HG03354 (cell line): ENCODE measurements at regions not wholly inside any gene's neighbourhood (a gene's known extent, or its start where the extent isn't known, plus 50 kb on each side); places are given as distances from the start of the nearest gene placed in this dataset.

Experiments used
- ATAC-seq: cut with Tn5 transposase; IDR thresholded peaks from one replicate; pipeline ENCODE4 v1.9.1; 2021; ENCODE audit warnings: mild to moderate bottlenecking; ENCODE audit not compliant: unreplicated experiment, poor library complexity, severe bottlenecking

DNA sequence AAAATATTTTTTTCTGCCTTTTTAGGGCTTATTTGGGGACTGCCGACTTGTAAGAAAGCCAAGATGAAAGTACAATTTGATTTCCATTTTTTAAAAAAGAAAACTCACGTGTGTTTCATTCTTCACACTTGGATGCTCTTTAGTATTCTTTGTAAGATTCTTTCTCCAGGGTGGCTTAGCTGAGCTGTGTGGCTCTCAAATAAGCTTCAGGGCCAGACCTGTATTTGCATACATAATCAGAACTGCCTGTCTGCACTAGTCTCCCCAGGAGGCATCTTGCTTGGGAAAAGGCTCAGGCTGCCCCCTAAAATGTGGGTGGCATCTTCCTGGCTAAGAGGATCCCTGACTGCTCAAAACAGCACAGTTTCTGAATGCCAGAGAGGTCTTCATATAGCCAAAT is 498.4 kb downstream of the MID1IP1 start:
- ATAC-seq: no peak

DNA sequence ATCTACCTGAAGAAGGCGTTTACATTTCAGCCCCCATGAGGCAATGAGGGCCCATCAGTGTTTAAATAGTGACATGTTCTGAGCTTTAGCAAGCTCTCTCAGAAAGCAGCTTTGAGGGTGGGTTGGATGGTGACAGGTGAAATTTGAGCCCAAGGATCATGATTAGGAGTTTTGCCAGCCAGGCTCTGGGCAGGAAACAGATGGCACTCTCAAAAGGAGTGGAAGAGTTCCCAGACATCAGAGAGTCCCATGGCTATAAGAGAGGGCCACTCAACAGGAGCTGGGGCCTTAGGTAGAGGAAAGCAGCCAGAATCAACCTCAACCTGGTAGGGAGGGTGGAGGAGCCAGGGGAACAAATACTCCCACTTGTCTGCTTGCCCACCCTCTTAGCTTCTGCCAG is 499.8 kb downstream of the MID1IP1 start:
- ATAC-seq: no peak

DNA sequence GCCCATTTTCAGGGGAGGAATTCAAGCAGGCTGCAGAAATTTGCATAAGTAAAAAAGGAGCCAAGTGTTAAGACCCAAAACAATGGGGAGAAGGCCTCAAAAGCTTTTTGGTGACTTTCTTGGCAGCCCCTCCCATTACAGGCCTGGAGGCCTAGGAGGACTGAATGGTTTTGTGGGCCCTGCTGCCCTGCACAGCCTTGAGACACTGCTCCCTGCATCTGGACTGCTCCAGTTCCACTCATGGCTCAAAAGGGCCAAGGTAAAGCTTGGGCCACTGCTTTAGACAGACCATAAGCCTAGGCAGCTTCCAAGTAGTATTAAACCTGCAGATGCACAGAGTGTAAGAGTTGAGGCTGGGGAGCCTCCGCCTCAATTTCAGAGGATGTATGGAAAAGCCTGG is 501.6 kb downstream of the MID1IP1 start:
- no peak for ATAC-seq

DNA sequence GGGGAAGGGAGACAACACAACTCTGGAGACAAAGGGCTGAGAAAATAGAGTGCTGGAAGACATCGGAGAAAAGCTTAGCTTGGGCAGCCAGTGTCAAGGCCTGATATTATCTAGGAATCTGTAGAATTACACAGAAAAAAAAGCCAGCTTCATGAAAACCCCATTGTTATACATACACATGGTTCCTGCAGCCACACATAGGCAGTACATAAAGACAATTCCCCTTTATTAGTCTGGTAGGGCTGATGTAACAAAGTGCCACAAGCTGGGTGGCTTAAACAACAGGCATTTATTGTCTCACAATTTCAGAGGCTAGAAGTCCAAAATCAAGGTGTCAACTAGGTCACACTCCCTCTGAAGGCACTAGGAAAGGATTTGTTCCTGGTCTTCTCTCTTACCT is 503.5 kb downstream of the MID1IP1 start:
- no peak for ATAC-seq

DNA sequence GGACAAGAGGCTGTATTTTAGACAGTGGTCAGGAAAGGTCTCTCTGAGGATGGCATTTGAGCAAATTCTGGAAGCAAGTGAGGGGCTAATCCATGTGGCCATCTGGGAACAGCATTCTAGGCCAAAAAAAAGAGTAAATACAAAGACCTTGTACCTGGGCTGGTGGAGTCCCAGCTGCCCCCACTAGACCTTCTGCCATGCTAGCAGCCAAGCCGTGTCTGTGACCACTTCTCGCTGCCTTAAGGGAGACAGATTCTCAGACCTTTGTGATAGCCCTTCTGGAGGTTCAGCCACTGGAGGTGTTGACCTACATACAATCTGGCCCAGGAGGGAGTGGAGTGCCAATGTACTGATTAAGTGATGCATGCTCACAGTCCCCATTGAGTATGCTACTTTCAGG is 506.2 kb downstream of the MID1IP1 start:
- ATAC-seq: no peak

DNA sequence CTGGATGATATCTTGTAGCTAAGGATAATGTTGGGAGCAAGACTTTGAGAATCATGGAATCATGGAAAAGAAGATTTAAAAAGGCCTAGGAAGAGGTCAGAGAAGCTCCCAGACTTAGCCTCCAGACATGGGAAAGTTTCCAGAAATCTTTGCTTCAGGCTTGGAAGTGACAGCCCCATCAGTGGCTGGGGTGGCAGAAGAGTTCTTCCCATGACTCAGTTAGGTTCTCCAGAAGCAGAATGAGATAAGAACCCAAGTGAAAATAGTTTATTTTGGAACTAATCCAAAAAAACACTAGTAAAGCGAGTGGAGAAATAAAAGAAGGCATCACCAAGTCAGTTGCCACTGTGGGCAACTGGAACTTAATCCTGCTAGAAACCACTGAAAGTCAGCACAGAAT is 506.9 kb downstream of the MID1IP1 start:
- no peak for ATAC-seq

DNA sequence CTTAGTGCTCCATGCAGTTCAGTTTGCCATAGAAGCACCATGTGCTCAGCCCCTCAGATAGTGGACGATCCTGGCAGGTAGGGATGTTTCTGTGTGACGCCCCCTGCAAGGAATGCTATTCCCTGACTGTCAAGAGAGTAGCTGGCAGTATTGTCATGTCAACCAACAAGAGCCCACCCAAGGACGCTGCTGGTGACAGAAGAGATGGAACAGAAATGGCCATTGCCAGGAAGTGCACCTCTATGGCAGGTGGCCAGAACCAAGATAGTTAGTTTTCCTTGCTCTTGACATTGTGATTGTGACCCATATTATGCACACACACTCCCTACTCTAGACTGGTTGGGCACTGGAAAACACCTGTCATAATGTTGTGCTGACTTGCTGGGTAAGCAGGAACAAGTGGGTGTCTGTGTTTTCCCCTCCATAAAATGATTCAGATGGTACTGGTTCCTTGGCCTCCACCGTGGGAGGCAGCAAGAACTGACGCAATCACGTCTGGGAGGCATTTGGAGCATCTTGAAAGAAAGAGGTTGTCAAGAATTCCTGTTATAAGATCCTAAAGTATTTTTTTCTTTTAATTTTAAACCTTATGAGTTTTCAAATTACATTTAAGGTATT is 507.9 kb downstream of the MID1IP1 start:
- no peak for ATAC-seq

DNA sequence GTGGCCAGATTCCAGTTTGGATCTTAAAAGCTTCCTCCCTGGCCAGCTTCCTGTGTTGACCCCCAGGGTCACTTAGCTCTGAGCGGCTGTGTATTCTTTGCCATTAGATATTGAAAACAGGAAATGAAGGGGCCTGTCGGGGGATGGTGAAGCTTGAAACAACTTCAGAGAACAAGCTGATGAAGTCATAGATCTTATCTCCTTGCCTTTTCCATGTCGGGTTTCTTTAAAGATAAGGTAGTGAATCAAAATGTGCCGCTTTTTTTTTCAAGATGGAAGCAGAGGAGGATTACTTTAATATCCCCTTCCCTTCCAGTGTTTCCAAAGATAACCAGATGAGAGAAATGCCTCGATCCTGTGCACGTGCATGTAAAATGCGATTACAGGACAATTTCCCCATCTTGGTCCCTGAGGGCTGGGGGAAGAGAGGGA is 508.5 kb downstream of the MID1IP1 start:
- ATAC-seq: no peak

DNA sequence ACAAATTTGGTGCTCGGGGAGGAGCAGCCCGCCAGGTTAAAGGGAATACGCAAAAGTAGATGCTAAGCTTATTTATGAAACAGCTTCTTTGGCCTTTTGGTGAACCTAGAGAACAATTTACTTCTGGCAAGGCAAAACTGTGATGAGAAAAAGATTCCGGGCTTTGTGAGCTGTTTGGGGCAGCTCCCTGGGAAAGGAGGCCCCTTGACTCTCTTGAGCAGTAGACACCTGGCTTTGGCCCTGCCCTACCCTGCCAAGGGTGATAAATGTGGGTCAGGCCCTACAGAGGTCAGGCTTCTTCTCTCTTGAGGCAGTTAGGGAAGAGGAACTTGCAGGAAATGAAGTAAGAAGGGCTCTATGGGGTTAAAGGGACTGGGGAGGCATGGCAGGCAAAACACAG is 509.6 kb downstream of the MID1IP1 start:
- no peak for ATAC-seq

DNA sequence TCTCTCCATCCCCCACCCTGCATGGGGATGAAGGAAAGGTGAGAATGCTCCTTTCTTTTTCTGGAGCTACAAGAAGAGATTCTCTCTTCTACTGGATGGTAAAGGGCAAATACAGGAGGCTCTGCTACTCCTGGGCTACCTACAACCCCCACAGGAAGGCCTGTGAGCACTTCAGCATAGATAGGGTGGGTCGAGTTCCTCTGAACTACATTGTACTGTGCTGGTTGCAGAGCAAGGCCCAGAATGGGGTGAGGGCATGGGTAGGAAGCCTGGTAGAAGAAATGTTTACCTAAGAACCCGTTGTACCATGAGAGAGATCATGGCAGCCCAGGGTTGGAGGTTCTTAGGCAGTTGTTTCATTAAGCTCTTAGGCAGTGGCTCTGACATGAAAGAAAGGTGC is 510.4 kb downstream of the MID1IP1 start:
- ATAC-seq: no peak

DNA sequence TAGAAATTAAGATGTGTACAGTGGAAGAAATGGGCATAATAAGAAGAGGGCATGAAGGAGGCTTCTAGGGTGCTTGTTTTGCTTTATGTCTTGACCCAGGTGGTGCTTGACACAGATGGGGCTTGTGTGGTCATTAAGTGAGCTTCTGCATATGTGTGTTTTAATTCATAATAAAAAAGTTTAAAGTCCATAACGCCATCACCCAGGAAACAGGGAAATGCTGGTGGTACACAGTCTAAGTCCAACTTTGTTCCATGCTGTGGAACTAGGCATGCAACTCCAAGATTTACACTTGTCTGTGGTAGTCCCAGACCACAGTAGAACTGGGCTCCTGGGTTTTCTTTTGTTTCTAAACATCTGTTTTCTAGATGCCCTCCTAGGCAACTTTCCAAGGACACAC is 511.9 kb downstream of the MID1IP1 start:
- ATAC-seq: no peak

DNA sequence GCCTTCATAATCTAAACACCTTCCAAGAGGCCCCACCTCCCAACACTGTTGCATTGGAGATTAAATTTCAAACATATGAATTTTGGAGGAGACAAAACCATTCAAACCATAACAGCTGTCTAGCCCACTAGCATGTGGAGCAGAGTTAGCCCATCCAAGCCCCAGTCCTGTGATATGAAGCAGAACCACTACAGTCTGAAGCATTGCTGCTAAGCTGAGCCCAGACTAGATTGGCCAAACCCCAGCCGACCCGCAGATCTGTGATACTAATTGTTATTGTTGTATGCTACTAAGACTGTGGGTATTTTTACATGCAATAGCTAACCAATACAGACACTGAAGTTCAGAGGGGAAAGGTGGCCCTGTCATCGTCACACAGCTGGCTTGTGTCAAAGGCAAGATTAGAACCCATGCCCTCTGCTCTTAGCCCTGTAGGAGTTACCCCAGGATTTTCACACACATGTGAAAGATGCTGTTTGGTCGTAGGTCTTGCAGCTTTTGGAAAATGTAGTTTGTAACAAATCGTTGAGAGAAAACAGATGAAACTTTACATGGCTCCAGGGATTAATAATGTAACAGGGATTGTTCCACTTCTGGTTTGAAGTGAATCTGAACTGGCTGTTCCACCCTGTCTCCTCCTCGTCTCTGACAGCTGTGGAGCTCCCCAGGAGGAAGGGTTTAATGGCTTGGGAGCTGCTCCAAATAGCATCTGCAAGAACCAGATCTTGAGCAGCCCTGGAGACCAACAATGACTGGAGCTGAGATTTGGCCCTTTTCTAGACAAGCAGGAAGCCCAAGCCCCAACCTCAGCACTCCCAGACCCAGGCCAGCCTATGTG is 517.5 kb downstream of the MID1IP1 start:
- ATAC-seq: no peak

DNA sequence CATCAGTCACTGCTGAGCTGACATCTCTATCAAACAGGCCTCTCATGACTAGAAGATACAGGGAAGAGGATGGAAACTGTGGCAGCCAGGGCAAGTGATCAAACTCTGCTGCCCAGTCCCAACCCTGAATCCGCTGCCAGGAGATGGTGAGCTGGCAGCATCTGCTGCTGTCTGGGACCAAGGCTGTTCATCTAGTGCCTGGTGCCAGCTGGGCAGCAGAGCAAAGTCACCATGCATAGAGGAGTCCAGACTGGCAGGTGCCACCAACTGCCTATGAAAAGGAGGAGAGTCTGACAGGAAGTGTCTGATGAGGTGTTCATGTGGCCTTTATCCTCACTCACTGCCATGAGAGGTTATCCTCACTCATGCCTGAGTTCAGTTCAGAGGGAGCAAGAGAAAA is 518.9 kb downstream of the MID1IP1 start:
- ATAC-seq: no peak

DNA sequence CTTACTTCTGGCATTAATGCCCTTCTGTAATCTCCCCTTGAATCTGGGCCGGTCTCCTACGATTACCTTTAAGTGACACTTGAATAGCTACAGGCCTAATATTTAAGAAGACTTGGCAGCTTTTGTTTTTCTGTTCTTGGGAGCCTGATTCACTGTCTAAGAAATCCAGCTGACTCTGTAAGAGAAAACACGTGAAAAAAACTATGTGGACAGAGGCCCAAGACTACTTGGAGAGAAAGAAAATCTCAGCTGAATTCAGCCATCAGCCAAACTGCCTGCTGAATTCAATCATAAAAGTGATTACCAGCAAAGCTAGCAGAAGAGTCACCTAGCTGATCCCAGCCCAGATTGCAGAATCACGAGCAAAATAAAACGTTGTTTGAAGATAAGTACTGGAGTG is 521.2 kb downstream of the MID1IP1 start:
- no peak for ATAC-seq

DNA sequence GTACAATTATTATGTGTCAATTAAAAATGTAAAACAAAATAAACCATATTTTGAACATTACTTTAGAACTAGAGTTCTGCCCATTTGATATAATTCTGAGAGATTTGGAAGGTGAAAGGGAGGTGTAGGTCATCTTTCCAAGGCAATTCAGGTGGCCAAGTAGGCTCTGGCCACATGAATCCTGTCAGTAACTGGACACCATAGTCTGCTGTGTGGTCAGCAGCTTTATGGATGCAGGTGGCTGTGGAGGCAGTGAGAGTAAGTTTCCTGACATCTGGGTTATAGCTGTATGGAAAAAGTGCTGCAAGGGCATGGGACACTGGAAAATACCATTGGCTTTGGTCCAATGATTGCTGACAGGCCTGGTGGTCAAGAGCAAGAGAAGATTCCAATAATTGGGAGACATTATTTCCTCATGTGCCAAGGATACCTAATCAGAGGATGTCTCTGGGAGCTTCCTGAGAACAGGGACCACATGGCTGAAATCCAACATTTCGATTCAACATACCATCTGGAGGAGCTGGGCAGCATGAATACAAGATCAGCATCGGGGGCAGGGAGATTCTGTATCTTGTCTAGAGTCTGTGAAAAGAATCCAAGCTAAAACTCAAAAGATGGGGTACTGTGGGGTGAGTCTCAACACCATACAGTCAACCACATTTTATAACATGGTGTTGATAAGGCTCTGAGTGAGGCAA is 523.1 kb downstream of the MID1IP1 start:
- no peak for ATAC-seq

DNA sequence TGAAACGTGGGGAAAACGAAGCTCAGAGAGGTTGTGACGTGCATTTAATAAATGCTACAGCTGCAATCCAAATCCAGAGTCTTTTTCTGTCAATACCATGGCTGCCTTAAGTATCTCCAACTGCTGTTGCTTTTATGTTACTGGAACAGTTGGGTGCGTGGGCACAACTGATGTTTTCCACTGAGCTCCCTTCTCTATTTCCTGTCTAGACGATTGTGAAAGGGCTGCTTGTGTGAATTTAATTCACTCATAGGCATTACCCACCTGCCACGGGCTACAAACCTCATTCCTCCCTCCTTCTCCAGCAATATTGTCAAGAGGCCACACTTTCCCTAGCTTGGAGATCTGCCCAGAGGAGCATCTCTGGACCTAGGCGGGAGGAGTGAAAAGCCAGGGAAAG is 526.0 kb downstream of the MID1IP1 start:
- ATAC-seq: no peak

DNA sequence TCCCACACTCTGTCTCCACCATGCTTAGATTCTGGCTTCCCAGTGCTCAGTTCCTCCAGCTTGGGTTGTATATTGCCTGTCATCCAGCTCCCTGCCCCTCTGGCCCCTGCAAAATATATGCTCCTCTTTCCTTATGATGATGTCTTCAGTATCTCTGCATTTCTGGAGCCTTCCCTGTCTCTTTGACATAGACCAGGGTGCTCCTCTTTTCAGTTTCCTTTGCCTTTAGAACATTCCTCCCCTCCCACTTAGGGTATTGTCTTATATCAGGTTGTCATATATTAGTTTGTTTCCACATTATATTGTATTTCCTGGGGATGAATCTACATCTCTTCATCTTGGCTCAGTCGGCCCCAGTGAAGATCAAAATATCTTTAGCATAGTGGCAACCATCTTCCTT is 526.4 kb downstream of the MID1IP1 start:
- no peak for ATAC-seq

DNA sequence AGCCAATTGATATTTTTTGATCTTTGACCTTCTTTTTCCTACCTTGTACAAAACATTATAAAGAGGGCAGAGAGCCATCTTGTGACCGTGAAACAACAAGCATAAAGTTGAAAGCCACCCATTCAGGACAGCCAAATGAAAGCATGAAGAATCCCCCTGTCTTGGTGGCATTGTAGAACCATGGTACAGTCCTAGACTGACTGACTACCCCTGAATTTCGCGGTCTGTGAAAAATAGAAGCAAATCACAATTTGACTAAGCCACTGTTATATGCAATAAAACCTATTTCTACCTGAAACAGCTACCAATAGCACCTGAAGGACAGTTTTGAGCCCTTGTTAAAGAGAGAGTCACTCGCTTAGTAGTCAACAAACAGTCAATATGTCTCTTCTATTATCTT is 527.4 kb downstream of the MID1IP1 start:
- no peak for ATAC-seq

DNA sequence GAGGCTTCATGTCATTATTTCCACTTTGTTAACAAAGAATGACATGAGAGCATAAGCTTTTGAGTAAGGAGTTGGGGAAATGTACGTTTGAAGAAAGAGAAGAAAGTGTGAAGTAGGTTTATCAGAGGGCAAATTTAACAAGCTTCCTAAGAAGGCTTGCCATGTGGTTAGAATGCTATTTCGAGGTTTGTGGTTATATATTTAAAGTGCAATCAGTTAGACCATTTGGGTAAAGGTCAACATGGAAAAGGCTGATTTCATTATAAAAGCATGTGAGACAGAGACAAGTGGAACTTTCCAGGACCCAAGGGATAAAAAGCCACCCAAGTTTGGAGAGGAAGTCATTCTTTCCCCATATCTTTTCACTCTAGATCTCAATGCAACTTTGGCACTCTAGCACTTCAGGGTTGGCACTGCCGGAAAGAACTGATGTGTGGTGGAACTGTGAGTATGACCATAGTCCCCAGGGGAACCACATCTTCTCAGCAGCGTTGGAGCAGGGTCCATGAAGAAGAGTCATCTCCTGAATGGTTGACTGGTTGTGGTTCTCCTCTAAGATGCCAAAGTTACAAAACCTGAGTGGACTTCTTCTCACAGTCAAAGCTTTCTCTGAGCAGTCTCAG is 529.9 kb downstream of the MID1IP1 start:
- peak; percentile 70 for ATAC-seq

DNA sequence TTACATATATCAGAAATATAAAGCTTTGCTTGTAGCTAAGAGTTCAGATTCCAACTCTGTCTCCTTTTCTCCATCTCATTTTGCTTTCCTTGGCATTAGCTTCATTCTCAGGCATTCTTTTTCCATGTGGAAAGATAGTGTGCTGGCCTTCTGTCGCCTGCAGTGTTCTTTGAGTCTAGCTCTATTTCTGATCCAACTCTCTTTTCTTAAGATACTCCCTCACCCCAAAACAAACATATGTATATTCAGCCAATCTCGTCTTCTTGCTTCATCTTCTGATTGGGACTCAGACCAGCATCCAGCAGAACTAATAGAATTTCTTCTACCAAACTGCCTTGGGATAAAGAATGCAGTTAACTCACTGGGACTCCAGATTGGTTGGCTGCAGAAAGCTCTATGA is 532.2 kb downstream of the MID1IP1 start:
- ATAC-seq: no peak
